Panc1 (cell line): ENCODE measurements at regions not wholly inside any gene's neighbourhood (a gene's known extent, or its start where the extent isn't known, plus 50 kb on each side); places are given as distances from the start of the nearest gene placed in this dataset.

Experiments used
- CTCF ChIP-seq: fragments of 450-650 bp; IDR thresholded peaks from 2 replicates; pipeline ENCODE4 v1.5.1; 2017; ENCODE audit warnings: mild to moderate bottlenecking
- POLR2AphosphoS5 ChIP-seq: IDR thresholded peaks from 2 replicates; pipeline ENCODE4 v1.6.1; 2012; ENCODE audit warnings: mild to moderate bottlenecking, low read depth, low read length, moderate library complexity
- SIN3A ChIP-seq: IDR thresholded peaks from 2 replicates; pipeline ENCODE4 v1.6.1; 2012; ENCODE audit warnings: low read depth, mild to moderate bottlenecking, low read length, moderate library complexity, borderline replicate concordance; ENCODE audit not compliant: insufficient read depth

DNA sequence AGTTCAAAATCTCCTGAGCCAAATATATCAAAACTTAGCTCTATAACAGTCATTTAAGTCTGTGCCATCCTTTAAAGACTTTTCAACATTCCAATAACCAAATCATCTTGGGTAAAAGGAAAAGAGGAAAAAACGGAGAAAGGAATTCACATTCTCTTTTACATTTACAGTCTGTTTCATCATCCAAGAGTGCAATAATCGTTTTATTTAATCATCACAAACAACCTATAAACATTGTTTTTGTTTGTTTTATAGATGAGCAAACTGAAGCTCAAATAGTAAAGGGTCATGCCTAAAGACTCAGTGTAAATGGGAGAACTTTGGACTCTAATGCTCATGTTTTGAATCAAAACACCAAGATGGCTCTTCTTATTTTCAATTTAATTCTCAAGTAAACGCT, 252.3 kb downstream of the TOX3 start:
- no peak for TF ChIP-seq CTCF
- TF ChIP-seq SIN3A: no peak
- no peak for TF ChIP-seq POLR2AphosphoS5
